ENCODE measurements at regions not wholly inside any gene's neighbourhood (a gene's known extent, or its start where the extent isn't known, plus 50 kb on each side); places are given as distances from the start of the nearest gene placed in this dataset.
"Not testable (repeated sequence)": the region's sequence is repeated elsewhere in the genome, so short reads cannot be mapped to it uniquely, and the experiment has no call there.

- Histone ChIP-seq H3K4me2 (ENCODE audit: low read length) (no peak overlapping the region), H3K27ac (ENCODE audit: low read depth, low read length, poor library complexity, severe bottlenecking) (no peak overlapping the region), H4K20me1 (ENCODE audit: insufficient read depth, low read length) (no peaks in the 10 kb centered on the region), H3K27me3 (ENCODE audit: insufficient read depth, low read length) (no peaks in the 10 kb centered on the region), H3F3A (ENCODE audit: insufficient read depth, low read length) (no peaks in the 10 kb centered on the region), H3K9me2 (ENCODE audit: low read depth, low read length) (no peaks in the 10 kb centered on the region), H3K9ac (ENCODE audit: low read length) (no peak overlapping the region), H3K9me3 (ENCODE audit: low read length) (no peaks in the 10 kb centered on the region), H2AFZ (ENCODE audit: low read length) (no peak overlapping the region), H3K36me3 (ENCODE audit: insufficient read depth, low read length) (no peaks in the 10 kb centered on the region), H3K4me1 (ENCODE audit: insufficient read depth, low read length, severe bottlenecking) (no peaks in the 10 kb centered on the region), H3K4me3 (ENCODE audit: low read depth, low read length, poor library complexity, severe bottlenecking) (no peak overlapping the region), H3K79me2 (ENCODE audit: insufficient read depth, low read length) (no peaks in the 10 kb centered on the region)
- TF ChIP-seq EZH2 (IDR thresholded peaks at IDR 0.05; ENCODE audit: borderline replicate concordance, low read length) (no peak), CTCF (IDR thresholded peaks at IDR 0.05; ENCODE audit: low read length) (no peak)
Observed at GRCh38 chr13:103883164-103883563, 816.9 kb upstream of the SLC10A2 start.

DNA sequence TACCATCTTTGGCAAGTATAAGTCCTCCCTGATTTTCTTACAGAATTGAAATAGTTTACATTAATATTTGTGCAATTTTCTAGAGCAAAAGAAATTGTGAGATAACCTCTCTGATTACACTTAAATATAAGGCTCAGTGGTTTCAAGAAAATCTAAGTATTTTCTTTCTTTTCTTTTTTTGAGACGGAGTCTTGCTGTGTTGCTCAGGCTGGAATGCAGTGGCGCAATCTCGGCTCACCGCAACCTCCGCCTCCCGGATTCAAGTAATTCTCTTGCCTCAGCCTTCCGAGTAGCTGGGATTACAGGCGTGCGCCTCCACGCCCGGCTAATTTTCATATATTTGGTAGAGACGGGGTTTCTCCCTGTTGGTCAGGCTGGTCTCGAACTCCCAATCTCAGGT lies 813.9 kb upstream of the SLC10A2 start:
- not testable (repeated sequence) for H3K9me2 ChIP-seq (ENCODE audit: low read depth, low read length); H3K36me3 ChIP-seq (ENCODE audit: insufficient read depth, low read length); H2AFZ ChIP-seq (ENCODE audit: low read length); H3K27me3 ChIP-seq (ENCODE audit: insufficient read depth, low read length); H3K4me2 ChIP-seq (ENCODE audit: low read length); H3K27ac ChIP-seq (ENCODE audit: low read depth, low read length, poor library complexity, severe bottlenecking); H4K20me1 ChIP-seq (ENCODE audit: insufficient read depth, low read length); H3K4me3 ChIP-seq (ENCODE audit: low read depth, low read length, poor library complexity, severe bottlenecking); H3K9me3 ChIP-seq (ENCODE audit: low read length); H3F3A ChIP-seq (ENCODE audit: insufficient read depth, low read length); H3K4me1 ChIP-seq (ENCODE audit: insufficient read depth, low read length, severe bottlenecking); H3K9ac ChIP-seq (ENCODE audit: low read length); H3K79me2 ChIP-seq (ENCODE audit: insufficient read depth, low read length)

GRCh38 chr13:103878891-103879605 lies 812.8 kb upstream of the SLC10A2 start:
- Histone ChIP-seq H2AFZ (ENCODE audit: low read length) (no peak overlapping the region), H3K4me3 (ENCODE audit: low read depth, low read length, poor library complexity, severe bottlenecking) (no peak overlapping the region), H3K9ac (ENCODE audit: low read length) (no peak overlapping the region), H4K20me1 (ENCODE audit: insufficient read depth, low read length) (no peaks in the 10 kb centered on the region), H3K79me2 (ENCODE audit: insufficient read depth, low read length) (no peaks in the 10 kb centered on the region), H3K36me3 (ENCODE audit: insufficient read depth, low read length) (no peaks in the 10 kb centered on the region), H3K4me2 (ENCODE audit: low read length) (no peak overlapping the region), H3F3A (ENCODE audit: insufficient read depth, low read length) (no peaks in the 10 kb centered on the region), H3K27me3 (ENCODE audit: insufficient read depth, low read length) (no peaks in the 10 kb centered on the region), H3K9me3 (ENCODE audit: low read length) (no peaks in the 10 kb centered on the region), H3K9me2 (ENCODE audit: low read depth, low read length) (no peaks in the 10 kb centered on the region), H3K4me1 (ENCODE audit: insufficient read depth, low read length, severe bottlenecking) (no peaks in the 10 kb centered on the region), H3K27ac (ENCODE audit: low read depth, low read length, poor library complexity, severe bottlenecking) (no peak overlapping the region)
- TF ChIP-seq EZH2 (IDR thresholded peaks at IDR 0.05; ENCODE audit: borderline replicate concordance, low read length) (no peak), CTCF (IDR thresholded peaks at IDR 0.05; ENCODE audit: low read length) (no peak)

DNA sequence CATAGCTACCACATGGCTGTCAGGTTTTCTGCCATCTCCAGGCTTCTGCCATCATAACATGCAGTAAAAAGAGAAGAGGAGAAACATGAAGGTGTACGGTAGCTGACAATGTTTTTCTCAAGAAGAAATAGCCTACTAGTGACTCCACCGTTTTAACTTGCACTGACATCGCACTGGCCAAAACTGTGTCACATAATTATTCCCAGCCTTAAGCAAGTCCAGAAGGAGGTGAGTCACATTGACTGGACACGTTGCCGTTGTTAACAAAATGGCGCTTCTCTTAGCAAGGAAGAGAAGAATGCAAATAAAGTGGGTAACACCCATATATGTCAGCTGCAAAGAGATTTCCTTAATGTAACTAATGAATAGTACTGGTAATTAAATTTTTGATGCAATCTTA lies 810.4 kb upstream of the SLC10A2 start:
- Histone ChIP-seq H3K36me3 (ENCODE audit: insufficient read depth, low read length) (no peaks in the 10 kb centered on the region), H4K20me1 (ENCODE audit: insufficient read depth, low read length) (no peaks in the 10 kb centered on the region), H3K9ac (ENCODE audit: low read length) (no peak overlapping the region), H3K4me2 (ENCODE audit: low read length) (no peak overlapping the region), H3K9me2 (ENCODE audit: low read depth, low read length) (no peaks in the 10 kb centered on the region), H3K4me1 (ENCODE audit: insufficient read depth, low read length, severe bottlenecking) (no peaks in the 10 kb centered on the region), H3K27ac (ENCODE audit: low read depth, low read length, poor library complexity, severe bottlenecking) (no peak overlapping the region), H3K4me3 (ENCODE audit: low read depth, low read length, poor library complexity, severe bottlenecking) (no peak overlapping the region), H3K27me3 (ENCODE audit: insufficient read depth, low read length) (no peaks in the 10 kb centered on the region), H3F3A (ENCODE audit: insufficient read depth, low read length) (no peaks in the 10 kb centered on the region), H3K79me2 (ENCODE audit: insufficient read depth, low read length) (no peaks in the 10 kb centered on the region), H2AFZ (ENCODE audit: low read length) (no peak overlapping the region), H3K9me3 (ENCODE audit: low read length) (no peaks in the 10 kb centered on the region)
- TF ChIP-seq CTCF (IDR thresholded peaks at IDR 0.05; ENCODE audit: low read length) (no peak), EZH2 (IDR thresholded peaks at IDR 0.05; ENCODE audit: borderline replicate concordance, low read length) (no peak)
